ENCODE measurements at regions not wholly inside any gene's neighbourhood (a gene's known extent, or its start where the extent isn't known, plus 50 kb on each side); places are given as distances from the start of the nearest gene placed in this dataset.
"Not testable (repeated sequence)": the region's sequence is repeated elsewhere in the genome, so short reads cannot be mapped to it uniquely, and the experiment has no call there.

DNA sequence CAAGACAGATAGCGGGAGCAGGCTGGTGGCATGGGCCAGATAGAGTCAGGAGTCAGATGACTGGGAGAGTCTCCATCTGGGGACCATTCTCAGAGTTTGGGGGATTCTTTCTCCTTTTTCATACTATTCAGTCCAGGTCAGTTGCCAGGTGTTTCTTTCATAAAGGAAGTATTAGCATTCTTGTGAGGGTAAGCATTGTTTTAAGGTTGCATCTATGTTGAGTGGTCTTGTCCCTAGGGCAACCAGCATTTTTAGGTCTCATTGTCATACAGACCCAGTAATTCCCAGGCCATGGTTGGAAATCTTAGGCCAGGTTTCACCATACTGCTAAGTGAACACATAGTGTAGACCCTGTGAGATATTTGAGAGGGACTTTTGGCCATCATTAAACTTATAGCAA, 122.3 kb upstream of the POC5 start:
- no peak for DNase-seq

DNA sequence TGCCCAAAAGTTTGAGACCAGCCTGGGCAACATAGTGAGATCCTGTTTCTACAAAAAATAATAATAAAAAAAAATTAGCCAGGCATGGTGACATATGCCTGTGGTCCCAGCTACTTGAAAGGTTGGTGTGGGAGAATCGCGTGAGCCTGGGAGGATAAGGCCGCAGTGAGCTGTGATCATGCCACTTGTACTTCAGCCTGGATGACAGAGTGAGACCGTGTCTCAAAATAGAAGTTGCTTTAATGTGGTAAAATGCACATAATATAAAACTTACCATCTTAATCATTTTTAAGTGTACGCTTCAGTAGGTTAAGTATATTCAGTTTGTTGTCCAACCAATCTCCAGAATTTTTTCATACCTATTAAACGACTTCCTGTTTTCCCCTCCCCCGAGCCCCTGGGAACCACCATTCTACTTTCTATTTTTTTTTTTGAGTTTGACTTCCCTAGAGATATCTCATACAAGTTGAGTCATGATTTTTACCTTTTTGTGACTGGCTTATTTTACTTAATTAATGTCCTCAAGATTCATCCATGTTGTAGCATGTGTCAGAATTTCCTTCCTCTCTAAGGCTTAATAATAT, 120.1 kb upstream of the POC5 start:
- DNase-seq: no peak

DNA sequence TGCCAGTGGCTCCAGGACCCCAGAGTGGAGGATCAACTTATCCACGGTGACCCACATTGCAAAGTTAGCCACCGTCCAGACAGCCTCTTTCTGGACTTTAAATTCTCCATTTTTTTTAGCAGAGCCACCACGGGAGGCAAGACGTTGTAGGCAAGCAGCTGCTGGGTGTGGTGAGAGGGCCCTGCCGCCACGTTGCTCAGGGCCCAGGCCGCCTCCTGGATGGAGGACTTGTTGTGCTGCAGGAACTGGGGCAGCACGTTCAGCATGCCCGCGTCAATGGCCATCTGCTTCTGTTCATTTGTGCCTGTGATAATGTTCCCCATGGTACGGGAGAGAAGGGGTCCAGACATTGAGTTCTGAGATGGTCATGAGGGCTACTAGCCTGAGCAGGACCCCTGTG, 114.3 kb upstream of the POC5 start:
- no peak for DNase-seq

DNA sequence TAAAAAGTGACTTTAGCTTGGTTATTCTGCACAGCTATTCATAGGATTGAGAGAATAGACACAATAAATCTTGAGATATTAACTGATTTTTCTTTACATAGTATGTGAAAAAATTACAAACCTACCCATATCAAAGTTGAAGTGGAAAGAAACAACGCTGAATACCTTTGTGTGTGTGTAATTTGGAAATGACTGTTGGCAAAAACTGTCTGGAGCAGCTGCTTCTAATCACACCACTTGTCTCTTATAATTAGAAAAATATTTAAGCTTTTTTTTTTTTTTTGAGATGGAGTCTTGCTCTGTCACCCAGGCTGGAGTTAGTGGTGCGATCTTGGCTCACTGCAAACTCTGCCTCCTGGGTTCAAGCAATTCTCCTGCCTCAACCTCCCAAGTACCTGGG, 110.8 kb upstream of the POC5 start:
- no peak for DNase-seq

DNA sequence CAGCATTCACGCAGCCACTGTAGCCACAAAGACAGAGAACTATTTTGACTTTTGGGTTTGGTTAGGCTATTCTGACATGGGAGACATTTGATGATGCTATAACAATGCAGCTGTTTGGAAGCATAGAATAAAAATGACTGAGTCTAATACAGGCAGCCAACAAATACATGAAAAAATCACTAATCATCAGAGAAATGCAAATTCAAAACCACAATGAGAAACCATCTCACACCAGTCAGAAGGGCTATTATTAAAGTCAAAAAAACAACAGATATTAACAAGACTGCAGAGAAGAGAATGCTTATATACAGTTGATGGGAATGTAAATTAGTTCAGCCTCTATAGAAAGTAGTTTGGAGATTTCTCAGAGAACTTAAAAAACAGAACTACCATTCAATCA, 107.1 kb upstream of the POC5 start:
- no peak for DNase-seq

DNA sequence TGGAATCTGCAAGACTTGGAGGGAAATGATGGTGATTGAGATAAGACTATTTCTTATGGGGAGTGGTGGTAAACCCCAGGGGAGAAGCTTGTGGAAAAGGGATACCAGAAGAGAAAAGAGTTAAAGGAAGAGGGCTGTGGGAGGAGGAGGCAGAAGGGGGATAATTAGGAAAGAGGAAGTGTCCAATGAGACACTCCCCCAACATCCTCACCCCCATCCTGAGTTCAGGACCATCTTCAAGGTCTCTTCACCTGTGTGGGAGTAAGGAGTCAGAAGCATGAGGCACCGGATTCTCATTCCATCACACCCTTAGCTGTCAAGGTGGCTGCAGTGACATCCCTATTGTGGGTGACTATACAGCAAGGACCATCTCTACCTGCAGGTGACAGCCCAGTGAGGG, 106.6 kb upstream of the POC5 start:
- no peak for DNase-seq

DNA sequence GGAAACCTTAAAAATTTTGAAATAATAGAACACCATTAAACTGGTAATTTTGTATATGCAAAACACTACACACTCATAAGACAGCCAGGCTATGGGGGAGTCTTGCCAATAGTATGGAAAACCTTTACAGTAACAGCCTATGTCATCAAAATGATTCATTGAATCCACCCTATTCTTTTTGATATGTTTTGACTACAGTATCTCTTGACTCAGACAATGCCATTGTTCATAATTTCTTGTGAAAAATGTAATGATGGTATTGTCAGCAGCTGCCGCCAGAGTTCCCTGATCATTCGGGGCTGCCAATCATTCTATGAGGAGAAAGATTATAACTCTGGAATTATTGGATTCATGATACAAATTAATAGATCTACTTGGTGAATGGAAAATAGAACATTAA, 101.4 kb upstream of the POC5 start:
- no peak for DNase-seq

DNA sequence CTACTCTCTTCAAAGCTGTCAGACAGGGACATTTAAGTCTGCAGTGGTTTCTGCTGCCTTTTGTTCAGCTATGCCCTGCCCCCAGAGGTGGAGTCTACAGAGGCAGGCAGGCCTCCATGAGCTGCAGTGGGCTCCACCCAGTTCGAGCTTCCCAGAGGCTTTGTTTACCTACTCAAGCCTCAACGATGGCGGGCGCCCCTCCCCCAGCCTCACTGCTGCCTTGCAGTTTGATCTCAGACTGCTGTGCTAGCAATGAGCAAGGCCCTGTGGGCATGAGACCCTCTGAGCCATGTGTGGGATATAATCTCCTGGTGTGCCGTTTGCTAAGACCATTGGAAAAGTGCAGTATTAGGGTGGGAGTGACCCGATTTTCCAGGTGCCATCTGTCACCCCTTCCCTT, 82.5 kb upstream of the POC5 start:
- DNase-seq: not testable (repeated sequence)

DNA sequence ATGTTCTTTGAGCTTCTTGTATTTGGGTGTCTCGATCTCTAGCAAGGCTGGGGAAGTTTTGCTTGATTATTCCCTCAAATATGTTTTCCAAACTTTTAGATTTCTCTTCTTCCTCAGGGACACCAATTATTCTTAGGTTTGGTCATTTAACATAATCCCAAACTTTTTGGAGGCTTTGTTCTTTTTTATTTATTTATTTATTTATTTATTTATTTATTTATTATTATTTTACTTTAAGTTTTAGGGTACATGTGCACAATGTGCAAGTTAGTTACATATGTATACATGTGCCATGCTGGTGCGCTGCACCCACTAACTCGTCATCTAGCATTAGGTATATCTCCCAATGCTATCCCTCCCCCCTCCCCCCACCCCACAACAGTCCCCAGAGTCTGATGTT, 52.1 kb upstream of the POC5 start:
- not testable (repeated sequence) for DNase-seq

Data from CD4-positive, alpha-beta T cell treated with Interleukin-21 for 1 hour (primary cell).